NCI-H345 (cell line): ENCODE measurements at regions not wholly inside any gene's neighbourhood (a gene's known extent, or its start where the extent isn't known, plus 50 kb on each side); places are given as distances from the start of the nearest gene placed in this dataset.
"Not testable (repeated sequence)": the region's sequence is repeated elsewhere in the genome, so short reads cannot be mapped to it uniquely, and the experiment has no call there.

ENCODE experiments used
- DNase-seq: peaks from one replicate; lab custom pipeline; 2025; lab: John Stamatoyannopoulos, UW

DNA sequence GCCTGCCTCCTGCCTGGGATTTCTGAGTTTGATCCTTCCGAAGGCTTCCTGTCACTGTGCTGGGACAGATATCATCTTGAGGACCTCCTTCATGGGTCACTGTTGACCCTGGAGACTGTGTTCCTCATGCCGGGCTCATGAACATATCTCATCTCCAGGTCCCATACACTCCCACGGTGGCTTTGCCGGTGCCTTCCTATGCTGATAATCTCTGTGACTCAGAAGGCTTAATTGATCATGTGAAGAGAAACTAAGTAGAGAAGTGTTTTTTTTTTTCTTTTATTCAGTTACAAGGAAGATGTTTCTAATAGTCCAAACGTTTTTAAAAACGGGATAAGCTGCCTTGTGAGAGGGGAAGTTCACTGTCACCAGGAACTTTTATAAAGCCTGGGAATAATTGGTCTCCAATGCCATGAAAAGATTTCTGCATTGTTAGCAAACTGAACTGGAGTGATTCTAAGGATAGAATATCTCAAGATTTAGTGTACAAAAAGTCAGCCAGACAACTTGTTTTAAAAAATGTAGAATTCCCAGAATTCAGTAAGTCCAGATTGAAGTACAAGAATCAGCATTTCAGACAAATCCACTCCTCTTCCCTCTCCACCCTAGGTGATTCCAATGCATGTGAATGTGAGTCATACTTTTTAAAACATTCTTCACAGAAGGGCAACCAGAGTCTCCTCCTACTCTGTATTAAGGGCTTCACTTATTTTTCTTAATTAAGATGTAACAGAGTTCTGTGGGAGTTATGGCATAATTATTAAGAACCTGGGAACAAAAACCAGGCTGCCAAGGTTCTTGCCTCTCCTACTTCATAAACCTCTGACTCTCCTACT is 139.8 kb upstream of the LGR5 start:
- no peak for DNase-seq

DNA sequence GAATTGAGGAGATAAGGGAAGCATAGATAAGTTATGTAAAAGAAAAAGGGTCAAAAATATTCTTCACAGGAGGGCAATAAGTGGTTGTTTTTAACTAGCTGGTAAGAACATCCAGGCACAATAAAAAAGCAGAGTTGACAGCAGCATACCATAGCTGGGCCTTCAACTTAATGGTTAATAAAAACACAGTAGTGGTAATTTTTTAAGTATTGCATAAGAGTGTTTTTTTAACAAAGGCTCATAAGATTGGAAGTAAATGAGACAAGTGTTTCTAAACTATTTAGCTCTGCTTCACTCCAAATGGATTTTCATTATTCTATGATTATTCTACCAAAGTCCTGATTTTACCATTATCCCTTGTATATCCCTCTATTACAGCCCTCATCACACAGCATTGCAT is 140.1 kb upstream of the TSPAN8 start:
- DNase-seq, result no peak

DNA sequence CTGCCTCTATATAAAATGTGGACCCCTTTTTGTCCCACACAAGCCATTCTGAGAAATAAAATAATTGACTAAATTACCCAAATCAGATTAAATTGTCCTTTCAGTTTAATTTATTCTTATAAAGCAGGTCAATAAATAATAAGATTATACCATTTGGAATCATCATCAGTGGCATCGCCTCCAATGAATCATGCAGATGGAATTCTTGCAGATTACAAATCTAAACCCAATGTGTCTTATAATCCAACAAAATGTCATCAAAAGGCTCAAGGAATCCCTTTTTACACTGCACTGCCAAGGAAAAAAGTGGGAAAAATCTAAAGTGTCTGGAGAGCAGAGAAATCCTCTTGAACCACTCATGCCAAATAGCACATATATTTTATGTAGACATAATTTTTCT is 138.2 kb upstream of the TSPAN8 start:
- no peak for DNase-seq

DNA sequence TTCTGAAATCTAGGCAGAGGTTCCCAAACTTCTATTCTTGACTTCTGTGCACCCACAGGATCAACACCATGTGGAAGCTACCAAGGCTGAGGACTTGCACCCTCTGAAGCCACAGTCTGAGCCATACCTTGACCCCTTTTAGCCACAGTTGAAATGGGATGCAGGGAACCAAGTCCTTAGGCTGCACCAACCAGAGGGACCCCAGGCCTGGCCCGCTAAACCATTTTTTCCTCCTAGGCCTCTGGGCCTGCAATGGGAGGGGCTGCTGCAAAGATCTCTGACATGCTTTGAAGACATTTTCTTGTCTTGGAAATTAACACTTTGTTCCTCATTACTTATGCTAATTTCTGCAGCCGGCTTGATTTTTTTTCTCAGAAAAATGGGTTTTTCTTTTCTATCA is 133.9 kb upstream of the TSPAN8 start:
- DNase-seq, result no peak

DNA sequence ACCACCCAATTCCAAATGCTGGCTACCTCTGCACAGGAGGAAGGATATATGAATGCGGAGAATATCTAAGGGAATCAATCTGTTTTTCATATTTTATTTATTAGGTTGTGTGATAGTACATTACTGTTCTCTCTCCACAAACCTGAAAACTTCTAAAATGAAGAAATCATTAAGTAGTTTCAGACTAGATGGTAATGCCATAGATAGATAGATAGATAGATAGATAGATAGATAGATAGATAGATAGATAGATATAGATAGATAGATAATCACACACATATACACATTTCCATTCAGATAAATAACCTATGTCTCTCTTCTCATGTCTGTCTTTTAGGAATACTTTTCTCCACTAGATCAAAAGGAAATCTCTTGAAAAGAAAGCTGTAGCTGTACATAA is 126.1 kb upstream of the TSPAN8 start:
- DNase-seq, result no peak

DNA sequence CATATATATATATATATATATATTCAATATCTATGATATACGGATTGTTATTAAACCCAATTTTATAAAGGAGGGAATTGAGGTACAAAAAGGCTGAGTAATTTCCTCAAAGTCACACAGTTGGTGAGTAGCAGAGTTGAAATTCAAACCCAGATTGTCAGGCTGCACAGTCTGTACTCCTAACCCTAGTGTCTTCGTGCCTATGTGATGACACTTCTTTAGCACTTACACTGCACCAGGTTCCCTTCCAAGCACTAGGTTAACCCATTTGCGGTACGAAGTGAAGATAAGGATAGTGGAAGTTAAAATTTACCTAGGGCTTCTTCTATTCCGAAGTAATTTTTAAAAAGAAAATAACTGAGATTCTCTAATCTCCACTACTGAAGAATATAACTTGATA is 125.1 kb upstream of the TSPAN8 start:
- DNase-seq, result no peak

DNA sequence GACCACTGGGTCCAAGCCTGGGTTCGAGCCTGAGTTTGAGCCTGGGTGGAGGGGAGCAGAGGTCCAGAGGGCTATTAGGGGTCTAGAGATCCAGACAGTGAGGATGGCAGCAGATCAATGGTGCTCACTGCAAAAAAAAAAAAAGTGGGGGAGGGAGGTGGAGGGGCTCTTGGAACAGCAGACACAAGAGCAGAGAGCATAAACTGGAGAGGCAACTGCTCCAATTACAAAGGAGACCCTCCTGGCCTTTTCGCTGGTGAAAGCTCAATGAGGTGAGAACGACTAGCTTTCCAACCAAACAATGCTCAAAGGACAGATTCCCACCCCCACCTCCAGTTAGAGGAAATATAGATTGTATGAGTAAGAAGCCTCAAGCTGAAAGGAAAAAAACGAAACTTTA is 124.2 kb upstream of the TSPAN8 start:
- DNase-seq, result no peak

DNA sequence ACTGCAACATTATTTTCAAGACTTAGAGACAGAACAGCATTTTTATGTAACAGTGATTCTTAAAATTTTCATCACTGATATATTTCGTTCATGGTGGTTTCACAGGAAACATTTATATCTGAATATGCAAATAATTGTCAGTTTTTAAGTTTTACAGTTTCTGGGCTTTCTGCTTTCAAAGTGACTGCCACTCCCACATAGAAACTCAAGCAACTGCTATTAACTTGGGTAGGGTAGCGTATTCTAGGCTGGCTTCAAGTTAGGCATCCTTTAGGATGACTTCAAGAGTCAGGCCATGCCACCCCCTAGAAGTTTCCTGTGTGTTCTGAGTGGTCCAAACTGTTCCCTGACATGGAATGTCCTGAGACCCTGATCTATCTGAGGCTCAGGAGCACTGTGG is 123.6 kb upstream of the TSPAN8 start:
- no peak for DNase-seq

DNA sequence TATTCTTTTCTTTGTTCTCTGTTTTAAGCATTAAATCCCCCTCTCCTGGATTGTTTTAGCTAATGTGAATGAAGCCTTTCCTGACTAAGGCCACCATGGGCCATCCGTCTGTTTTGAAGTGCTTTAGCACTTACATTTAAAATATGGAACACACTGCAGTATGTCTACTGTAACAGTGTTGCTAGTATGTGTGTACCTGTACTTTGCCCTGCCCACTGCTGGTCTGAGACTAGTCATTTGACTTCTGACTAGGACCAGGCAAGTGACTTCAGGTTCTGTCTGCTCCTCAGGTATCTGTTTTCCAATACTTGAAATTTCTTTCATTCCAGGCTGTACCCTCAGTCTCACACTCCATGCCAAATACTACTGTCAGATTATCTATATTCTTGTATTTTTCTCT is 120.1 kb upstream of the TSPAN8 start:
- DNase-seq, result no peak

DNA sequence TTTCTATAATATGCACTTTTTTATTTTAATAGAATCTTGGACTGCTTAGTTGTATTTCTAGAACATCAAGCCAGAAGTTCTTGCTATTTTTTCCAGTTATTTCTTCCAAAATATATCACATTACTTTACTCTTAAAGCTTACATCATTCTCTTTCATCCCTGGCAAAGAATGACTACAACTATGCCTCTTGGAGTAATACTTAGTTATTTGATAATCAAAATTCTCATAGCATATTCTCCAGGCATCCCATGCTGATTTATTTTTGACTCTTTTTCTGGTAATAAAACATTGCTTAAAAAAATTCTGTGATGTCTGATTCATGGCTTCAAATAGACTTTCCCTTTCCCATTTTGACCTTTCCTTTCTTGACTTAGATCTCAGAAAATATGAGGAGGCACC is 118.7 kb upstream of the TSPAN8 start:
- DNase-seq, result no peak

DNA sequence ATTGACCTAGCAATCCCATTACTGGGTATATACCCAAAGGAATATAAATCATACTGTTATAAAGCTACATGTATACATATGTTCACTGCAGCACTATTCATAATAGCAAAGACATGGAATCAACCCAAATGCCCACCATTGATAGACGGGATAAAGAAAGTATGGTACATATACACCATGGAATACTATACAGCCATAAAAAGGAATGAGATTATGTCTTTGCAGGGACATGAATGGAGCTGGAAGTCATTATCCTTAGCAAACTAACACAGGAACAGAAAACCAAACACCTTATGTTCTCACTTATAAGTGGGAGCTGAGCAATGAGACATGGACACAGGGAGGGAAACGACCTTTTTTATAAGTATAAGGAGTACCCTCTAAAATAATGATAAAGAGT is 113.0 kb upstream of the TSPAN8 start:
- not testable (repeated sequence) for DNase-seq

DNA sequence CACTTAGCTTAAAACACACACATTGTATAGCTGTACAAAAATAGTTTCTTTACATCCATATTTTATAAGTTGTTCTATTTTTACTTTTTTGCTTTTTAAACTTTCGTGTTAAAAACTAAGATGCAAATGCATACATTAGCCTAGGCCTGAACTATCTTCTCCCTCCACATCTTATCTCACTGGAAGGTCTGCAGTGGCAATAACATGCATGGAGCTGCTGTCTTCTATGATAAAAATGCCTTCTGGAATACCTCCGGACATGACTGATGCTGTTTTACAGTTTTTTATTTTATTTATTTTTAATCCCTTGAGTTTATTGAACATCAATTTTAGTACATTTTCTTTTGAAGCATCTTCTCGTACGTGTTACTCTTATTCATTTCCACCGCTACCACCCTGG is 112.3 kb upstream of the TSPAN8 start:
- no peak for DNase-seq

DNA sequence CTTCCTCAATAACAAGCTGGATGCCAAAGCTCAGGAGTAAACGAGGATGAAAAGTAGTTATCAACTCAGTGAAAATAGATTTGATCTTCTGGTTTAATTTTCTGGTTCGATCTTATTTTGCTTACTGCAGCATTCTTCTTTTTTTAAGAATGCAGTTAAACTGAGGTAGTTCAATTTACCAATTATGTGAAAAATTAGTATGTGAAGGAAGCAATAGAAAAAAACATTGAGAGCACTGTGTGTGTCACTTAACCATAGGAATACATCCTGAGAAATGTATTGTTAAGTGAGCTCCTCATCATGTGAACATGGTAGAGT is 111.4 kb upstream of the TSPAN8 start:
- no peak for DNase-seq

DNA sequence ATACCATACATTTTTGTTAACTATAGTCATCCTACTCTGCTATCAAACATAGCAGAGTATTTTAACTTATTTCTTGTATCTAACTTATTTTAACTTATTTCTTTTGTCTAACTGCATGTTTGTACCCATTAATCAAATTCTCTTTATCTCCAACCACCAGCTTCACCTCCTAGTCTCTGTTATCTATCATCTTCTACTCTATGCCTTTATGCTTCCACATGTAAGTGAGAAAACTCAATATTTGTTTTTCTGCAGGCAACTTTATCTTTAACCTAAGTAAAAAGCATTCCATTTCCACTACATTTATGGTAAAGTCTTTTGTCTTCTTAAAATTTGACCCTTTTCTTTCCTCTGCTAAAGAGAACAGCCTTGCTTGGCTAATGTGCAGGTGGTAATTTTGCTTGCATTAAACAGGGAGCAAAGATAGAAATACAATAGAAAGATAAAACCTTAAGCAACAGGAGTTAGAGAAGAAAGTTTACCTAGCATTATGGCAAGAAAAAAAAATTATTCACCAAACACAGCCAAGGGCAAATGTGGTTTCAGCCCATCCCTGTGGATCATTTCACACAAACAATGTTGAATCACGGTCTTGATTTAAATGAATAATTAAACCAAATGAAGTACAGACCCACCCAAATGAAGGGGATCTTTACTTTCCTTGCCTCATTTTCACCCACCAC is 110.9 kb upstream of the TSPAN8 start:
- no peak for DNase-seq

DNA sequence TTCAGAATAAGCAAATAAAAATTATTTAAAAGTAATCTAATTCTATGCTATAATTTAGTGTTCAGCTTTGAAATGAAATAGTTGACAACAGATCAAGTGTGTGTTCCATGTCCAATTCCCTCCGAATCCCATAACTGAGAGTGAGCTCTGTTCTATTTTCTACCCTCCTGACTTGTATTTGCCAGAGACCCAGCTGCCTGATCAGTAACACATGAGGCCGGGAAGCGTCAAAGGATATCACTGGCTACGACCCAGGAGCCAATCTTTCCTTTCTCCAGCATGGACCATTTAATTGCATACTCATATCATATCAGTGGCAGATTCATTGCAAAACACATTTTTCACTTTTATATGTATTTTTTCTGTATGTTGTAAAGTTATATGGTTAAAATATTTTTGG is 108.8 kb upstream of the TSPAN8 start:
- DNase-seq, result no peak

DNA sequence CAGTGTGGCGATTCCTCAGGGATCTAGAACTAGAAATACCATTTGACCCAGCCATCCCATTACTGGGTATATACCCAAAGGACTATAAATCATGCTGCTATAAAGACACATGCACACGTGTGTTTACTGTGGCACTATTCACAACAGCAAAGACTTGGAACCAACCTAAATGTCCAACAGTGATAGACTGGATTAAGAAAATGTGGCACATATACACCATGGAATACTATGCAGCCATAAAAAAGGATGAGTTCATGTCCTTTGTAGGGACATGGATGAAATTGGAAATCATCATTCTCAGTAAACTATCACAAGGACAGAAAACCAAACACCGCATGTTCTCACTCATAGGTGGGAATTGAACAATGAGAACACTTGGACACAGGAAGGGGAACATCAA is 107.9 kb upstream of the TSPAN8 start:
- DNase-seq, result not testable (repeated sequence)

DNA sequence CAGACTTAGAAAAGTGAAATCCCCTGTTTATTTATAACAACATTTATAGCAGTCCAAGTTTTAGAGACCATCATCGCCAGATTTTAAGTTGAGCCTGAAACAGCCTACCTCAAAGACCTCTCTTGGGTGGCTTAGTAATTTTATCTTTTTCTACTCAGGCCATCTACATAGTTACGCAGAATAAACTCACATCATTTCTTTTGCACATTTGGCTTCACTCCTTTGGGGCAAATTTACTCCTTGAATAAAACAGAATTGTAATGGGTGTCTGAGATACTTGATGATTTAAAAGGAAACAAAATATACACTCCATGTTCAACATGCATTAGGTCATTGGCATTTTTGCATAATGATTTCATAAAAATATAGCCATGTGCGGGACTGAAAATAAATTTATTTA is 104.7 kb upstream of the TSPAN8 start:
- DNase-seq, result no peak

DNA sequence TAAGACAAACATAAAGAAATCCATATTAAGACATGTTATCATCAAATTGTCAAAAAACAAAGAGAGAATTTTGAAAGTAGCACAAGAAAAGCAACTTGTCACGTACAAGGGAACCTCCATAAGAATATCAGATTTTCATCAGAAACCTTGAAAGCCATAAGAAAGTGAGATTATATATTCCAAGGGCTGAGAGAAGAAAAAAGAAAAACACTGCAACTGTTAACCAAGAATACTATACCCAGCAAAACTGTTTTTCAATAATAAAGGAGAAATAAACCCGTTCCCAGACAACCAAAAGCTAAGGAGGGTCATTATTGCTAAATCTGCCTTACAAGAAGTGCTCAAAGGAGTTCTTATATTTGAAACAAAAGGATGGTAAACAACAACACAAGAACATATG is 94.7 kb upstream of the TSPAN8 start:
- no peak for DNase-seq

DNA sequence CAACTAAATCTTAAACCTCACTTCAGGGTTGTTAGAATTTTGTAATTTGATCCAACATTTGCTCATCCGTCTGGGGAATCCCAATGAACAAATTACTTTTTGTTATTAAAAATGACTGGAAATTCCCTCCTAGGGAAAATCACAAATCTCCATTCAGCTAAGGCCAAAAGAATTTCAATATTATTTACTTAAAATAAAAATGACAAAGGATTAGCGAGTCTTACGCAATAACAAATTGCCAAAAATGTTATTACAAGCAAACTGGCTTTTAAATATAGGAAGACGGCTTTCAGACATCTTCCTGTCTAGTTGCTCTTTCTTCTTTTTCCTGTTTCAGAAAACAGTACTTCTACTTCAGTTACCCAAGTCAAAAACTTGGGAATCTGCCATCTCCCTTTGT is 92.4 kb upstream of the TSPAN8 start:
- no peak for DNase-seq

DNA sequence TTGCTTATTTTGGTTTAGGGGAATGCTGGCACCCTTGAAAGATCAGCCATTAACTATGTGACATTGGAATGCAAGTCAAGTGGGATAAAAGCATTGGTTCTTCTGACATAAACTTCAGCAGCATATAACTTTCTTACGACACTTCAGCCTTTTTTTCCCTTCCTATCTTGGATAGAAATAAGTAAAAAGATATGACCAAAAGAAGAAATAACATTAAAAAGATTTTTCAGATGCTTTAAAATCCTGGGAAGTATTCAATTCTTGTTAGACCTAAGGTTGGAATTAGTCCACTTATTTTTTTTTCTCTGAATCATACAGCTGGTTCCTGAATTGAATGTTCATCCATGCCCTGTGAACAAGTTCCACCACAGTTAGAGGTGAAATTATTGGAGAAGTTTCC is 85.6 kb upstream of the TSPAN8 start:
- DNase-seq, result no peak

DNA sequence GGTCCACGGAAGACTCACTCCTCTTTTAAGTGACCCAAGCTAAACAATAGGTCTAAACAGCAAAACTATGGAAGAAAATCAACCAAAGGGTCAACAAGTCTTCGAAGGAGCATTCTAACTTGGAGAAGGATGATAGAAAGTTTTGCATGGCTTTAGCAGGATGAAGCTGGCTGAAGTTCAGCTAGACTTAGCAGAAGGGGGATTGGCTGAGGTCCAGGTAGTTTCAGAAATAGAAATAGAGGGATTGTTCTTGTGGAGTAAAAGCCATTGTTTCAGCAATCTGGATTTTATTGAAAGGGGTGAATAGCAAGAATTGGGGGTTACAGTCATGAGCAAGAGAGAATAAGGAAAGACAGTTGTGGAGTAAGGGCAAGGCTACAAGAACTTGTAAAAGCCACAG is 84.7 kb upstream of the TSPAN8 start:
- no peak for DNase-seq

DNA sequence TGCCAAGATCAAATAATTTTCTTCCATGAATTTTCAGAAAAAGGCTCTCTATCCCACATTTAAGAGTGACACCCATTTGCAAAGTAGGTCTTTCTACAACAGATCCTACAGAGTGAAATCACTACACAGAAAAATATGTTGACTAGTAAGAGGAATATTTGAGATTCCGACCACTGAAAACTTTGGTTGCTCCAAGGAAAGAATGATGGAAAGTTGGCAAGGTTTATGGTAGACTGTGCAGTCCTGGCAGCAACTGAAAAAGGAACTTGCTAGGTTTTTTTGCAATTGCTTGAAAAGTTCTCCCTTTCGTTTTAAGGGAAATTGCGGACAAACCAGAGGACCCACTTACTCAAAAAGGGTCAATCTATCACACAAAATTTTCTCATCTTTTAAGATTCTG is 83.1 kb upstream of the TSPAN8 start:
- no peak for DNase-seq

DNA sequence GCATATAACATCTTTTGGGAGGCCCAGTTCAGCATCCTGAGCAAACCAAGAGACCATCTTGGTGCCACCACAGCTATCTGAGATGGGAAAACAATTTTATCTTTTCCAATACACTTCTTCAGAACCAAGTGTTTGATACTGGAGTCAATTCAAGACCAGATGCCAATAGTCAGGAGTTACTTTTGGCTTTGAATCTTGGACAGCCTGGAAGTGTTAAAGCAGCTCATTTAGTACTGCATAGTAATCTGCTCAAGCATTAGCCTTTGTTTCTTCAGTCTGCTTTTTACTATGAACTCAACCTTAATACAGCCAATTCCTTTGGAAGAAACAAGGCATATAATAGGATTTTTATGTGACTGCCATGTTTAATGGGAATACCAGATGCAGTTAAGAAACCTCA is 81.9 kb upstream of the TSPAN8 start:
- DNase-seq, result no peak

DNA sequence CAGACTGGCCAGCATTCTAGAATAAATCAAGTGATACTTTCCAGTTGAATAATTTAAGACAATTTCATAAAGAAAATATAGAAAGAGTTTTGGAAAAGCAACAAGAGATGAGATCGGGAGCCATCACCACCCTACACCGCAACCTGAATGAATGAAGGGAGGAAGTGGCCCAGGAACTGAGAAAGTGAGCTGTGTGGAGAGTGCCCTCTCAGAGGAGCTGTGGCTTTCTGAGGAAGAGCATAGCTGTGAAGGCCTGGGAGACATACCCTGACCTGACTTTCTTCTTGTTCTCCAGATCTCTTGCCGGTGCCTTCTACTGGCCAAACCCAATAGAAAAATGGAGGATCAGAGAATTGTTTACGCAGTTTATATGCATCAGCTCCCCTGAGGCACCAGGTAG is 79.3 kb upstream of the TSPAN8 start:
- no peak for DNase-seq
